ENCODE measurements at regions not wholly inside any gene's neighbourhood (a gene's known extent, or its start where the extent isn't known, plus 50 kb on each side); places are given as distances from the start of the nearest gene placed in this dataset.

GRCh38 chr9:1713841-1714240 lies 301.3 kb upstream of the SMARCA2 start:
- TF ChIP-seq GATA3 (IDR thresholded peaks at IDR 0.05; ENCODE audit: low read depth, low read length) (no peak), GATA2 (IDR thresholded peaks at IDR 0.05; ENCODE audit: low read depth, low read length) (no peak)

GRCh38 chr9:1717882-1718281 lies 297.3 kb upstream of the SMARCA2 start:
- no peak for TF ChIP-seq GATA2 (IDR thresholded peaks at IDR 0.05; ENCODE audit: low read depth, low read length)
- no peak for TF ChIP-seq GATA3 (IDR thresholded peaks at IDR 0.05; ENCODE audit: low read depth, low read length)

- TF ChIP-seq GATA2 (IDR thresholded peaks at IDR 0.05; ENCODE audit: low read depth, low read length) = no peak
Observed at GRCh38 chr9:1718836-1719235, 296.3 kb upstream of the SMARCA2 start.

GRCh38 chr9:1721196-1721595 lies 294.0 kb upstream of the SMARCA2 start:
- TF ChIP-seq GATA3 (IDR thresholded peaks at IDR 0.05; ENCODE audit: low read depth, low read length) (no peak), GATA2 (IDR thresholded peaks at IDR 0.05; ENCODE audit: low read depth, low read length) (no peak)

GRCh38 chr9:1722404-1722803 lies 292.7 kb upstream of the SMARCA2 start:
- TF ChIP-seq GATA2 (IDR thresholded peaks at IDR 0.05; ENCODE audit: low read depth, low read length) (no peak), GATA3 (IDR thresholded peaks at IDR 0.05; ENCODE audit: low read depth, low read length) (no peak)

- no peak for TF ChIP-seq GATA3 (IDR thresholded peaks at IDR 0.05; ENCODE audit: low read depth, low read length)
- no peak for TF ChIP-seq GATA2 (IDR thresholded peaks at IDR 0.05; ENCODE audit: low read depth, low read length)
Observed at GRCh38 chr9:1723522-1724015, 291.6 kb upstream of the SMARCA2 start.

- TF ChIP-seq GATA2 (IDR thresholded peaks at IDR 0.05; ENCODE audit: low read depth, low read length) (no peak), GATA3 (IDR thresholded peaks at IDR 0.05; ENCODE audit: low read depth, low read length) (no peak)
Observed at GRCh38 chr9:1726993-1727759, 288.0 kb upstream of the SMARCA2 start.

- TF ChIP-seq GATA2 (IDR thresholded peaks at IDR 0.05; ENCODE audit: low read depth, low read length) (no peak), GATA3 (IDR thresholded peaks at IDR 0.05; ENCODE audit: low read depth, low read length) (no peak)
Observed at GRCh38 chr9:1729631-1730030, 285.5 kb upstream of the SMARCA2 start.

GRCh38 chr9:1732670-1733069 lies 282.5 kb upstream of the SMARCA2 start:
- TF ChIP-seq GATA3 (IDR thresholded peaks at IDR 0.05; ENCODE audit: low read depth, low read length) (no peak), GATA2 (IDR thresholded peaks at IDR 0.05; ENCODE audit: low read depth, low read length) (no peak)

GRCh38 chr9:1738511-1739100 lies 276.5 kb upstream of the SMARCA2 start:
- TF ChIP-seq GATA2 (IDR thresholded peaks at IDR 0.05; ENCODE audit: low read depth, low read length) (no peak), GATA3 (IDR thresholded peaks at IDR 0.05; ENCODE audit: low read depth, low read length) (no peak)

GRCh38 chr9:1743121-1743960 lies 271.8 kb upstream of the SMARCA2 start:
- TF ChIP-seq GATA3 (IDR thresholded peaks at IDR 0.05; ENCODE audit: low read depth, low read length) (no peak), GATA2 (IDR thresholded peaks at IDR 0.05; ENCODE audit: low read depth, low read length) (no peak)

- TF ChIP-seq GATA3 (IDR thresholded peaks at IDR 0.05; ENCODE audit: low read depth, low read length) (no peak), GATA2 (IDR thresholded peaks at IDR 0.05; ENCODE audit: low read depth, low read length) (no peak)
Observed at GRCh38 chr9:1745980-1746379, 269.2 kb upstream of the SMARCA2 start.

GRCh38 chr9:1747417-1747967 lies 267.7 kb upstream of the SMARCA2 start:
- TF ChIP-seq GATA3 (IDR thresholded peaks at IDR 0.05; ENCODE audit: low read depth, low read length) = no peak
- TF ChIP-seq GATA2 (IDR thresholded peaks at IDR 0.05; ENCODE audit: low read depth, low read length) = no peak

- no peak for TF ChIP-seq GATA3 (IDR thresholded peaks at IDR 0.05; ENCODE audit: low read depth, low read length)
- TF ChIP-seq GATA2 (IDR thresholded peaks at IDR 0.05; ENCODE audit: low read depth, low read length) = no peak
Observed at GRCh38 chr9:1748407-1748806, 266.7 kb upstream of the SMARCA2 start.
